ENCODE measurements at regions not wholly inside any gene's neighbourhood (a gene's known extent, or its start where the extent isn't known, plus 50 kb on each side); places are given as distances from the start of the nearest gene placed in this dataset.

DNA sequence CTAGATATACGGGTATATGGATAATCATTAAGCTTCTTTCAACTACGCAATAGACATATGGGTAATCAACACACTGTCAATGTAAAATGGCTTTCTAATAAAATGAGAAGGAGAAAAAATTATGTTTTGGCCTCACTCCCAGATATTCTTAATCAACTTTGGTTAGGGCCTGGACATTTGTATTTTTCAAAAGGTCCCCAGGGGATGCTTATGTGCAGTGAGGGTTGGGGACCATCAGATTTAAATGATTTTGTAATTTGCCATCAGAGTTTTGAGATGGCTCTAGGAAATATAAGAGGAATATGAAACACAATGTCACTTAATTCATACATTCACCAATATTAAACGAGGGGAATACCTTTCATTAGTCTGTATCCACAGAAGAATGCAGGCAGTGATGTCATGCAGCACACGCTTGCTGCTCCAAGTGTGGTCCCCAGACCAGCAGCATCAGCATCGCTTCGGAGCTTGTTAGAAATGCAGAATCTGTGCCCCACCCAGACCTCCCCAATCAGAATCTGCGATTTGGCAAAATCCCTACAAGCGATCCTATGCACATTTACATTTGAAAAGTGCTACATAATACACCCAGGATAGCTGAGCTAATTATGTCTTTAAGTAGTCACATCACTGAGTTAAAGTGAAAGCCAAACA lies 75.1 kb downstream of the INHBA start:
- TF ChIP-seq, protein P1, sequence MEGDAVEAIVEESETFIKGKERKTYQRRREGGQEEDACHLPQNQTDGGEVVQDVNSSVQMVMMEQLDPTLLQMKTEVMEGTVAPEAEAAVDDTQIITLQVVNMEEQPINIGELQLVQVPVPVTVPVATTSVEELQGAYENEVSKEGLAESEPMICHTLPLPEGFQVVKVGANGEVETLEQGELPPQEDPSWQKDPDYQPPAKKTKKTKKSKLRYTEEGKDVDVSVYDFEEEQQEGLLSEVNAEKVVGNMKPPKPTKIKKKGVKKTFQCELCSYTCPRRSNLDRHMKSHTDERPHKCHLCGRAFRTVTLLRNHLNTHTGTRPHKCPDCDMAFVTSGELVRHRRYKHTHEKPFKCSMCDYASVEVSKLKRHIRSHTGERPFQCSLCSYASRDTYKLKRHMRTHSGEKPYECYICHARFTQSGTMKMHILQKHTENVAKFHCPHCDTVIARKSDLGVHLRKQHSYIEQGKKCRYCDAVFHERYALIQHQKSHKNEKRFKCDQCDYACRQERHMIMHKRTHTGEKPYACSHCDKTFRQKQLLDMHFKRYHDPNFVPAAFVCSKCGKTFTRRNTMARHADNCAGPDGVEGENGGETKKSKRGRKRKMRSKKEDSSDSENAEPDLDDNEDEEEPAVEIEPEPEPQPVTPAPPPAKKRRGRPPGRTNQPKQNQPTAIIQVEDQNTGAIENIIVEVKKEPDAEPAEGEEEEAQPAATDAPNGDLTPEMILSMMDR (IDR thresholded peaks at IDR 0.05): no peak
- TF ChIP-seq POLR2AphosphoS5 (IDR thresholded peaks at IDR 0.05): no peak

All from suprapubic skin (tissue), 3 donors.